HG02763 (cell line): ENCODE measurements at regions not wholly inside any gene's neighbourhood (a gene's known extent, or its start where the extent isn't known, plus 50 kb on each side); places are given as distances from the start of the nearest gene placed in this dataset.
"Not testable (repeated sequence)": the region's sequence is repeated elsewhere in the genome, so short reads cannot be mapped to it uniquely, and the experiment has no call there.

Experiments used
- ATAC-seq: cut with Tn5 transposase; IDR thresholded peaks from one replicate; pipeline ENCODE4 v1.9.1; 2021; ENCODE audit warnings: mild to moderate bottlenecking, moderate library complexity; ENCODE audit not compliant: unreplicated experiment

DNA sequence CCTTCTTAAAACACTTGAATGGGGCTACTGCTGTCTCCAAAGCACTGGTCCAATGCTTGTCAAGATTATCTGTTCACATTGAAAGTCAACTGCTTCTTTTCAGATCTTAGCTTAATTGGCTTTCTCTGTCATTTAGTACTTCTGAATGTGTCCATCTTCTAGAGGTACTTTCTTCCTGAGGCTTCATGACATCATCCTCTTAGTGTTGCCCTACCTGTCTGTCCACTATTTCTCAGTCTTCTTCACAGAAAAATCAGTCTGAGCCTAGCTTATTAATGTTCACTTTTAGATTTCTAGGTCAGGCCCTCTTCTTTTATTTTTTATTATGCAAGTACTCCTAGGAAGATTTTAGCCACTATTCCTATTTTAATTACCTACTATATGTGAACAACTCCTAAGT lies 899.9 kb downstream of the DTWD2 start:
- ATAC-seq, result no peak

DNA sequence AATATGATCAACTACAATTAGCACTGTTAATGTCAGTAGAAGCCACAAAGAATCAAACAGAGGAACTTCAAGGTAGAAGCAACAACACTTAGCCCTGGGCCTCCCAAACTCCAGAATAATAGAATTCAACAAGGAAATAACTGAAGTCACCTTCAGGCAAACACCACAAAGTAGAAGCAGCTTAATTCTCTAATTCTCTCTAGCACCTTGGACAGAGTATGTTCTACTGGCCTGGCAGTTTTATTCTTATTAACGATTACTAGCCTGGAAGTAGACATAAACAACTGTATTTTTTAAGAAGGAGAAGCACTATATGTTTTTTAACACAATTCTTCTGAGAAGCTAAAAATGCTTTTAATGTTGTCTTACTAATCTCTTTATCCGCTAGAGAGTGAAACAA lies 911.9 kb downstream of the DTWD2 start:
- no peak for ATAC-seq

DNA sequence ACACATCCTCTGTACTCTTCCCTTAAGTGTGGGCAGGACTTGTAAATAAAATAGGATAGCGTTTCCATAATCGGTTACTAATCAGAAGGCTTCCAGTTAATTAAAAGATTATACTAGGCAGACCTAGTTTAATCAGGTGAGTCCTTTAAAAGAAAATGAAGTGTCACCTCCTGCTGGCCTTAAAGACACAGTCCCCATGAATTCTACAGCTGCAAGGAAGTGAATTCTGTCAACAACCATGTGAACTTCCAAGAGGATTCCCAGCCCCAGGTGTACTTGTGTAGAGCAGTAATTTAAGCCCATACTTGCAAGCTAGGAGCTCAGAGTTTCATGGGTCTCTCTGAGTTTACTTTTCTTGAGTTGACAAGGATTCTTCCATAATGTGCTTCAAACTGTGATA lies 918.3 kb downstream of the DTWD2 start:
- no peak for ATAC-seq

DNA sequence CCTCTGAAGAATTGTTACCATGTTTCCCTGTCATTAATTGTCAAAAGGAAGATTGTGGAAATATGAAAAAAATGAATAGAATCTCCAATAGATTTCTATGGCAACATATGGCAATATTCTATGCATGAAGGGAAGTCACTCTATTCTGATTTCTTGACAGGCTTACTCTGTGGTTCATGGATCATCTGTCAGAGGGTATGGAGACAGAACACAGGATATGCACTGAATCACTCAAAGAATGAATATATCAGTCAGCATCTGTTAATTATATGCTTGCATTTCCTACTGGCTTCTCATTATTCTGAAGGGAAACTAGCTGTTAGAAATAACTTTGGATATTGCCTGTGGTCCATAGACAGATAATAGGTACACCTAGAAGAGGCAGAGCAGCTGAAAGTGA lies 918.9 kb downstream of the DTWD2 start:
- no peak for ATAC-seq

DNA sequence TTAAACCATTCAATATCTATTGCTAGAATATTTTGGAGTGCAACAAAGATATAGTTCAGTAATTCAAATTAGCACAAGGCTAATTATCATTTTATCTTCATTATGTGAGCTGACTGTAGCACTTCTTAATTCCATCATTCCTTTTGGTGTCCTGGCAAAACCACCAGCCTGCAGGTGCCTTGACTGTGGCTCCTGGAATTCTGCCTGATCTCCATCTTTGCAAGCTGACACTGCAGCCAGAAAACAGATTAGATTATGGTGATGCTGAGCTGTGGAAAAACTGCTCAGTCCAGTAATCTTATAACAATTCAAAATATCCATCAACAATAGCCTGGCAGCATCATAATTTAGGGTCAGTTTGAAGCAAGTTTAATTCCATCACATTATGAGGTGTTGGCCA lies 919.5 kb downstream of the DTWD2 start:
- no peak for ATAC-seq

DNA sequence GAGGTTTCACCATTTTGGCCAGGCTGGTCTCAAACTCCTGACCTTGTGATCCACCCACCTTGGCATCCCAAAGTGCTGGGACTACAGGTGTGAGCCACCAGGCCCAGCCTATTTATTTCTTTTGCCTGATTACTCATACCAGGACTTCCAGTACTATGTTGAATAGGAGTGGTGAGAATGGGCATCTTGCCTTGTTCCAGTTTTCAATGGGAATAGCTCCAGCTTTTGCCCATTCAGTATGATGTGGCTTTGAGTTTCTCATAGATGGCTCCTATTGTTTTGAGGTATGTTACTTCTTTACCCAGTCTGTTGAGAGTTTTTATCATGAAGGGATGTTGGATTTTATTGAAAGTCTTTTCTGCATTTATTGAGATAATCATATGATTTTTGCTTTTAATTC lies 924.5 kb downstream of the DTWD2 start:
- not testable (repeated sequence) for ATAC-seq

DNA sequence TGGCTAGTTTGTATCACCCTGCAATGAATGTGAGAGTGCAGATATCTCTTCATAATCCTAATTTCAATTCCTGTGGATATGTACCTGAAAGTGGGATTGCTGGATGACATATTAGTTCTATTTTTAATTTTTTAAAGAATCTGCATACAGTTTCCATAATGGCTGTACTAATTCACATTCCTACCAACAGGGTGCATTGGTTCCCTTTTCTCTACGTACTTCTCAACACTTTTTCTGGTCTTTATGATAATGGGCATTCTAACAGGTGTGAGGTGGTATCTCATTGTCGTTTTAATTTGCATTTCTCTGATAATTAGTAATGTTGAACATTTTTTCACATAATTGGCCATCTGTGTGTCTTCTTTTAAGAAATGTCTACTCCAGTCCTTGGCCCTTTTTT lies 927.5 kb downstream of the DTWD2 start:
- no peak for ATAC-seq

DNA sequence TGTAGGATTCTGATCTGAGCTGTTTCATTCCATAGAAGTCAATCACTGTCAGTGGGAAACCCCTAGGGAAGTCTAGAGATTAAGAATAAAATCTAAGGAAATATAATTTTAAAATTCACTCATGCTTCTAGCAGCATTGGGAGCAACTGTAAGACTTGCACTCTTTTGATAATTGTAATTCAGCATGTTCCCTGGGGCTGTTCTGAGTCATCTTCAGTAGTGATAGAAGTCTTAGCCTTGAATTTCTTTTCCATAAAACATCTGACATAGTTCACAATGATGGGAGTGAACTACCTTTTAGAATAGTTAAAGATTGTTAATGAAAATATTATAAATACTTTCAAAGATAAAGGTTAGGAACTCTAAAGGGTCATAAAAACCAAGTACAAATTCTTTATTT lies 935.8 kb downstream of the DTWD2 start:
- no peak for ATAC-seq

DNA sequence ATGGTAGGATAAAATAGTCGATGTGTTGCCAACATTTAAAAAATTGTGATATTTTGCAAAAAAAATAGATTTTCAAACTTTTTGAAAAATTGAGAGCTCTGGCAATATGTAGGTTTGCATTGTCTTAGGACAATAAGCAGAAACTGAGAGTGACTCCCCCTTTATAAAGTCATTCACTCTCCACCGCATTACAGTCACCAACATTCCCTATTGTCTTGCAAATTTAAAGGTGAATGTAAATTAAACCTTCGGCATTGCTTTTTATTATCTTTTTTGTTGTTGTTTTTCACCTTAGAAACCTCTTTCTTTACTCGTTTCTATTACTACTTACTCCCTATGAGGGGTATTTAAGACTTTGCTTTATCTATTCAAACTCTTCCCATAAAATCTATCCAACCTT lies 944.2 kb downstream of the DTWD2 start:
- no peak for ATAC-seq

DNA sequence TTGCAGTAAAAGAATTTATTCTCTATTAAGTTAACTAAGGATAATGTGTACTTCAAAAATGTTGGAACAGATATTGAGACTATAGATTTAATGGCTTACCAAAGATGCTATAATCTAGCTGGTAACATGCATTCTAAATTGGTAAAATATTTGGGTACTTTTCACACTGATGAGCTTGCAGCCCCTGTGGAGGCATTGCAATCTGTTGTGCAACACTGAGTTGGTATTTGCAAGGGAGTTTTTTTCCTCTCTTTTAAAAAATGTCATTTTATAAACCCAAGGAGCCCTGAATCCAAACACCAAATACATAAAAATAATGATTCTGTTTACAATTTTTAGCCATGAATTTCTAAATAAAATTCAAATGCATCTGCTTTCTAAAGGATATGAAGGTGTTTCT lies 944.8 kb downstream of the DTWD2 start:
- no peak for ATAC-seq

DNA sequence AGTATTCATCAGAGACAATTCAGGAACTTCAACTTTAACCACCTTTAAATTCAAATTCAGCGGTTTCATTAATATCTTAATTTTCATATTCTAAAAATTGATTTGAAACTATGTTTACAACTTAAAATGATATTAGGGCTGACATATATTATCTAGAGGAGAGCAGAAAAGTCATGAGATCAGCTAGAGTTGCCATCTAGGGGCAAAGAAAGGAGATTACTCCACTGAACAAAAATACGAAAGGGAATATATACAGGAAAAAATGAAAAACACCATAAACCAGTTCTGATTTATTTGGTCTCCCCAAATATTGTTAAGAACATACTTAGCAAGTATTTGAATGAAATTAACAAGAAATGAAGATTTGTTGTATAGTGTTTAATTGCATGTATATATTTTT lies 946.3 kb downstream of the DTWD2 start:
- no peak for ATAC-seq

DNA sequence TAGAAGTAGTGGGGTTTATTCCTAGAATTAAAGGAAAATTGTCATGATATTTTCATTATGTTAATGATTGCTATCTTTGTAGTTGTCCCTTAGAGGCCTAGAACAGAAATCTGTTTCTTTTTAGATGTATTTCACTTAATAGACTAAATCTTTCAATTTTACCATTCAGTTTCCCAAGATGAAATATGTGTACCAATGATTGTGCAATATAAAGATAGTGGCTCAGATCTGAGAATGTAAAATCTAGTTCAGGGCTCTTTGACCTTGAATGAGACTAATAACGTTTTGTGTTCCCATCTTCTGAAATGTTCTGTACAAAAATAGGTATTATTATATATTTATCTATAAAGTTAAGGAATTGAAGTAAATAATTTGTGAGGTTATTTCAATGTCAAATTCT lies 947.9 kb downstream of the DTWD2 start:
- ATAC-seq, result no peak

DNA sequence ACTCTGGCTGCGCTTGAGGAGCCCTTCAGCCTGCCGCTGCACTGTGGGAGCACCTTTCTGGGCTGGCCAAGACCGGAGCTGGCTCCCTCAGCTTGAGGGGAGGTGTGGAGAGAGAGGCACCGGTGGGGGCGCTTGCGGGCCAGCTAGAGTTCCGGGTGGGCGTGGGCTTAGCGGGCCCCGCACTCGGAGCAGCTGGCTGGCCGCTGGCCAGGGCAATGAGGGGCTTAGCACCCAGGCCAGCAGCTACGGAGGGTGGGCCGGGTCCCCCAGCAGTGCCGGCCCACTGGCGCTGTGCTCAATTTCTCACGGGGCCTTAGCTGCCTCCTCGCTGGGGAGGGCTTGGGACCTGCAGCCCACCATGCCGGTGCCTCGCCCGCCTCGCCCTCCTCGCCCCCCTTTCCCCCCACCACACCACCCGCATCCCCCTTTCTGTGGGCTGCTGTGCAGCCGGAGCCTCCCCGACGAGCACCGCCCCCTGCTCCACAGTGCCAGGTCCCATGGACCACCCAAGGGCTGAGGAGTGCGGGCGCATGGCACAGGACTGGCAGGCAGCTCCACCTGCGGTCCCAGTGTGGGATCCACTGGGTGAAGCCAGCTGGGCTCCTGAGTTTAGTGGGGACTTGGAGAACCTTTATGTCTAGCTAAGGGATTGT lies 954.5 kb downstream of the DTWD2 start:
- no peak for ATAC-seq

DNA sequence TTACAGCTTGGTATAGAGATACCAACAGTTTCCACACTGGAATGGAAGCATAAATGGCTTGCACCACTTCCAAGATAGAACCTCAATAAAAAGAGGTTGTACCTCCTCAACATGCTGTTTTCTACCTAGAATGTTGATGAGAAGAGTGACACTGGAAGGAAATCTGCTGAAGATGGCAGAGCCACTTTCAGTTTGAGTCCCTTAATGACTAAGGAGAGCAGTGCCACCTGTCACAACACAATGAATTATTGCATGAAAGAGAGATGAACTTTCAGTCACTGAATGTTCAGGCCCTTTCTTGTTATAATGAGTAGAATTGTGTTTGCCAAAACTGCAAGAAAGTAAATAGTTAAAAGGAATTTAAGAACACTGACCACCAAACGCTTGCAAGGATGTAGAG lies 958.5 kb downstream of the DTWD2 start:
- no peak for ATAC-seq

DNA sequence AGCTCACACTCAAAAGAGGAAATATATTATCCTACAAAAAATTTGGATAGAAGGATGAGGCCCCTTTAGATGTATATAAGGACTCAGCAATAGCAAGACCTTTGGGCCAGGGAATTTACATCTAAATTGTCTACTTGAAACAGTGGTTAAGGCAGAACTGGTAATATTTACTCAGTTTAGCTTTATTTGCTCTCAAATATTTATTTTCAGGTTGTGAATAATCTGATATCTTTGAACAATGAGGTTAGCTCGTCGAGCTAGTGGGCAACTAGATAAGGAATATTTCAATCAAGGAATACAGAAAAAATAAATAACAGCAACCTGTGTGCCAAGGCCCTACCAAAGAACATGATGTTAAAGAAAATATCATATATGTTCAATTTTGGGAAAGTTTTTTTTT lies 966.3 kb downstream of the DTWD2 start:
- no peak for ATAC-seq

DNA sequence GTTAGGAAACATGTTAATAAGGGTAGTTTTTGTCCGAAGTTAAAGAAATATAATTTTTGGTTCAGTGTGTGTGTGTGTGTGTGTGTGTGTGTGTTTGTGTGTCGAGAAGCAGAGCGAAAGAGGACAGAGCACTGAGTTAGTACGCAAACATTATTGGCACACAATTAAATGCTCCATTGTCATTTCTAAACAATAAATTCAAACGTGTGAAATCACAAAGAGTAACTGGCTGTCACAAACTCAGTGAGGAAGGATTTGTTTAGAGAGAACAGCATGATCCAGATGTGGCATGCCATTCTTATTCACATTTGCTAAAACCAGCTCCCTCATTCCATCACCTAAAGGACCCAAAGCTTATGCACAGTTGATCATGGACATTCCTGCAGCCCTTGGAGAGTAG lies 970.8 kb downstream of the DTWD2 start:
- ATAC-seq, result no peak

DNA sequence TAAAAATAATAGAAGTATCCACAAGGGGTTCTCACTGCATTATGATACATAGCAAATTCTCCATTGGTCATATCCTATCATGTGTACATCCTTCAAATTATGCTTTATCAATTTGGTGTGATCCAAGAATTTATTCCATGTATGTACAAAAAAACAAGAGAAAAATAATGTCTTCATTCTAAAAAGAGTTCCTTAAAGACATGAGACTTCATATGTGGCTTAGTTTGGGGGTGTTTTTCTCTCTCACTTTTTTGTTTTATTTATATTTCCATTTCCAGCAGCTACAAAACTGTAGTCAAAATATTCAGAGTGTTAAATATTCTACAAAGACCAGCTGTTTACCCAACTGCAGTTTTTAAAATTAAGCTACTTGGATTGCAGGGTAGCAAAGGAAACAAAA lies 972.0 kb downstream of the DTWD2 start:
- ATAC-seq, result no peak

DNA sequence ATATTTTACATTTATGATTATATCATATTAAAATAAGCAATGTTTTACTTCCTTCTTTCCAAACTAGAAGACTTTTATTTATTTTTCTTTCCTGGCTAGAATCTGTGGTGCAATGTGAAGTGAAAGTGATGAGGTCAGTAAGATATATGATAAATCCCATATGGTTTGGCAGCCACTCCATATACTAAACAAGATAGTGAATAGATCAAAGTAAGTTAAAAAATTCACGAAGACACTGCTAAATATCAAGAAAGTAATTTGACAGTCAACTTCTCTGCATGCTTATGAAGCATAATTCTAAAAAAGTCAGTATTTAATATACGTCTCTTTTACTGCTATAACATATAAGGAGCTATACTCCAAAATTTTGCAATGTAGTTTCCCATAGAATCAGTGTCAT lies 972.8 kb downstream of the DTWD2 start:
- no peak for ATAC-seq

DNA sequence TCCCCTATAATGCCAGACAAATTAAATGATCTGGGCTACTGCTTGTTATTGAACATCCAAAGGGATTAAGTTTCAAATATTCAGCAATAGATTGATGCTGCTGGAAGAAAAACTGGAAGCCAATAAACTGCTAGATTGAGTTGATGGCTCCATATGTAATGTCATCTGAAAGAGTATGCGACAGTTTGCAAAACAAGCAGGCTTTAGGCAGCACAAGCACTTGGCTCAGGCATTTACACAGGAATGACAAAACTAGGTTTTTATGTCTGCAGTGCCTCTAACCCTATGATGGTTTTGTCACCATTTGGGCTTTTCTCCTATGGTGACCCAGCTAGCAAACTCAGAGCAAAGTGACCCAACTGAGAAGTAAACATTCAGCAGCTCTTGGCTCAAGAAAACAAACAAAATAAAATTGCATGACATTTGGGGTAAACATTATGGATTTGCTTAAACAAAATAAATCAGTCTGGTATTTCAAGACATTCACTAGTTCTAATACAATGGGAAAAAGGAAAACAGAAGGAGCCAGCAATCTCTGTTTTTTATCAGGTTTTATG lies 978.5 kb downstream of the DTWD2 start:
- no peak for ATAC-seq

DNA sequence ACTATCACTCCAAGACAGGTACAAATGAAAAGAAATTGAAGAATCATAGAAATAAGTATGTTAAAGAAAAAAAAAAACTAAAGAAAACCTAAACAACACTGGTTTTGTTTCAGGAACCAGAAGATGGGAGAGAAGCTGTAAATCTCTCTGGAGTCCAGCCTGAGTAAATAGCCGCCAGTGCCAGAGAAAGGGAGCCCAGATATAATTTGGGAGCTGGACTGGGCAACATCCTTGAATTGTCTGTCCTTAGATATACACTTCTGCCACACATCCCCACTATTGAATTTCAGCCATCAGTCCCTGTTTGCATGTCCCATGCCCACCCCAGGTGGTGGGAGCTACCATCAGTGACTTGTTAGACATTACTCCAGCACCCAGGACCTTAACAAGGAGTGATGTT lies 979.6 kb downstream of the DTWD2 start:
- no peak for ATAC-seq

DNA sequence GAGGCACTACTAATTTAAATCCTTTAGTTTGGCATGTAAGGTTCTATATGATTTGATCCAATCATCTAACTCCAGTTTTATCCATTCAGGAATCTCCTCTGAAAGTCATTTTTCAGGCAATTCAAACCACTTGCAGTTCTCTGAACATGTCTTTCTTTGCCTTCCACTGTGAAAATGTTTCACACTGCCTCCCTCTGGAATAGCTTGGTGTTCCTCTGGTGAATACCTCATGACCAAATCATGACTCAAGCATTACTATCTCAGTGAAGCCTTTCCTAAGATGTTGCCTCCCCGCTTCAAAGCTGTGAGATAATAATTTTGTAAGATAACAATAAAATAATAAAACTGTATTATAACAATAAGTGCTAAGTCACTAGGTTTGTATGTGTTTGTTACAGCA lies 981.1 kb downstream of the DTWD2 start:
- no peak for ATAC-seq

DNA sequence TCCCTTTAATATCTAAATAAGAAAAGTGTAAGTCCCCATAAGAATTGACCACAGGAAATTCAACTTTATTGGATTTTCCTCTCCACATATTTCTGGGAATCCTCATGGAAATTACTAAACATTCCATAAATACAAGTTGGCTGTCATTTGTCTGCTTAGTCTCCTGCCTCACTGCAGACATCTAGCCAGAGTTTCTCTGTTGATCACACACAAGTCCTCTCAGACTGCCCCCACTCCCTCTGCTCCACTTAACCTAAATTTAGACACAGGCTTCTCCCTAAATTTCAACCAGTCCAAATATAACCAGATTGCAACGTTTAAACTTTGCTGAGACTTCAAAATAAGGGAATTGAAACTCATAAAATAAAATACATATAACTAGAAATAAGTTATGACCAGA lies 982.1 kb downstream of the DTWD2 start:
- no peak for ATAC-seq

DNA sequence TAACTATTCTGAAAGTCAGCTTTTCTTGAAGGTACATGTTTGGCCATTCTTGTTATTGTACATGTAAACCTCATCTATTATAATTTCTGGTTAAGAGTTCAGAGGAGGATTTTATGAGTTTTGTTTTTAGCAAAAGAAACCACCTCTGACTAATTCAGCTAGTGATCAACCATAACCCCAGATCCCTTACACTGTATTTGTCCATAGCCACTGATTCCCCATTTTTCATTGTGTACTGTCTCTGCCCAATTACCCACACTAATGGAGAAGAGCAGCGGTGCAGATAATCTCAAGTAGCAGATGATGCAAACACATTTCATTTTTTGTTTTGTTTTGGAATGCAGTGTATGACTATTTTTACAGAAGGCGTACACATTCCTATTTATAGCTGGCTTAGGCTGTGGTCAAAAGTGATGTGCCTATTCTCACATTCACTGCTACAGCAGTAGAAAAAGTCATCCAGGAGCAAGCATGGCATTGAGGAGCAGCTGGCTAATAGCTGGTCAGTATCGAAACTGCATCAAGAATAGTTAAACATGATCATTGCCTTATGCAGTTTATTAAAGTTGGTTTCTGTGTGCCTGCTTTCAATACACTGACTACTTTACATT lies 988.3 kb downstream of the DTWD2 start:
- peak; percentile 59 for ATAC-seq
